ENCODE measurements at regions not wholly inside any gene's neighbourhood (a gene's known extent, or its start where the extent isn't known, plus 50 kb on each side); places are given as distances from the start of the nearest gene placed in this dataset.

DNA sequence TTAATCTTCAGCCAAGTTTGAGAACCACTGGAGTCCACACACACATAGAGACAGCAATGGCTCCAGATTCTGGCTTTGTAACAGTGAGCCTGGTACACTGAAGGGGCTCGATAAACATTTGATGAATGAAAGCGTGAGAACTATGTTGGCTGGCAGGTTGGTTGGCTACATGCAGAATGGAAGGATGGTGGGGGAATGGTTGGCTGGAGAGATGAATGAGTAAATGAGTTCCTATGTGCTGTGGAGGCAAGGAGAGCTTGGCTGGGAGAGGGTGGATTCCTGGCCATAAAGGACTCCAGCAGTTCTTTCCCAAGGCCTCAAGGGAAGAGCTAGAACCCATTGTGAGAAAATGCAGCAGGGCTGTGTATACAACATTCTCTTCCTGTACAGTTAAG is 168.0 kb upstream of the NECTIN1 start:
- TF ChIP-seq POLR2AphosphoS5 (IDR thresholded peaks at IDR 0.05; ENCODE audit: low read depth, low read length): no peak
- TF ChIP-seq POLR2A (IDR thresholded peaks at IDR 0.05; ENCODE audit: low read depth, low read length): no peak
